ENCODE measurements at regions not wholly inside any gene's neighbourhood (a gene's known extent, or its start where the extent isn't known, plus 50 kb on each side); places are given as distances from the start of the nearest gene placed in this dataset.

GRCh38 chr3:159216311-159216710 lies 414.5 kb downstream of the MFSD1 start:
- no peak for TF ChIP-seq NFIC (IDR thresholded peaks at IDR 0.05; ENCODE audit: borderline replicate concordance)
- TF ChIP-seq, protein P1, sequence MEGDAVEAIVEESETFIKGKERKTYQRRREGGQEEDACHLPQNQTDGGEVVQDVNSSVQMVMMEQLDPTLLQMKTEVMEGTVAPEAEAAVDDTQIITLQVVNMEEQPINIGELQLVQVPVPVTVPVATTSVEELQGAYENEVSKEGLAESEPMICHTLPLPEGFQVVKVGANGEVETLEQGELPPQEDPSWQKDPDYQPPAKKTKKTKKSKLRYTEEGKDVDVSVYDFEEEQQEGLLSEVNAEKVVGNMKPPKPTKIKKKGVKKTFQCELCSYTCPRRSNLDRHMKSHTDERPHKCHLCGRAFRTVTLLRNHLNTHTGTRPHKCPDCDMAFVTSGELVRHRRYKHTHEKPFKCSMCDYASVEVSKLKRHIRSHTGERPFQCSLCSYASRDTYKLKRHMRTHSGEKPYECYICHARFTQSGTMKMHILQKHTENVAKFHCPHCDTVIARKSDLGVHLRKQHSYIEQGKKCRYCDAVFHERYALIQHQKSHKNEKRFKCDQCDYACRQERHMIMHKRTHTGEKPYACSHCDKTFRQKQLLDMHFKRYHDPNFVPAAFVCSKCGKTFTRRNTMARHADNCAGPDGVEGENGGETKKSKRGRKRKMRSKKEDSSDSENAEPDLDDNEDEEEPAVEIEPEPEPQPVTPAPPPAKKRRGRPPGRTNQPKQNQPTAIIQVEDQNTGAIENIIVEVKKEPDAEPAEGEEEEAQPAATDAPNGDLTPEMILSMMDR (IDR thresholded peaks at IDR 0.05): no peak
- TF ChIP-seq GABPA (IDR thresholded peaks at IDR 0.05; ENCODE audit: low read depth): no peak
- TF ChIP-seq, protein P2, sequence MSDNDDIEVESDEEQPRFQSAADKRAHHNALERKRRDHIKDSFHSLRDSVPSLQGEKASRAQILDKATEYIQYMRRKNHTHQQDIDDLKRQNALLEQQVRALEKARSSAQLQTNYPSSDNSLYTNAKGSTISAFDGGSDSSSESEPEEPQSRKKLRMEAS (IDR thresholded peaks at IDR 0.05; ENCODE audit: low read depth): no peak
- TF ChIP-seq POLR2AphosphoS5 (IDR thresholded peaks at IDR 0.05; ENCODE audit: low read depth, low read length): no peak
- no peak for TF ChIP-seq SIN3A (IDR thresholded peaks at IDR 0.05; ENCODE audit: borderline replicate concordance, low read depth, low read length)
- TF ChIP-seq EZH2phosphoT487 (IDR thresholded peaks at IDR 0.05; ENCODE audit: borderline replicate concordance, low read depth): no peak
- TF ChIP-seq RFX5 (IDR thresholded peaks at IDR 0.05; ENCODE audit: low read length): no peak
